ENCODE measurements at regions not wholly inside any gene's neighbourhood (a gene's known extent, or its start where the extent isn't known, plus 50 kb on each side); places are given as distances from the start of the nearest gene placed in this dataset.

- no peak for FAIRE-seq
Measured at GRCh38 chr10:90319188-90319914, 538.5 kb downstream of the HTR7 start.

DNA sequence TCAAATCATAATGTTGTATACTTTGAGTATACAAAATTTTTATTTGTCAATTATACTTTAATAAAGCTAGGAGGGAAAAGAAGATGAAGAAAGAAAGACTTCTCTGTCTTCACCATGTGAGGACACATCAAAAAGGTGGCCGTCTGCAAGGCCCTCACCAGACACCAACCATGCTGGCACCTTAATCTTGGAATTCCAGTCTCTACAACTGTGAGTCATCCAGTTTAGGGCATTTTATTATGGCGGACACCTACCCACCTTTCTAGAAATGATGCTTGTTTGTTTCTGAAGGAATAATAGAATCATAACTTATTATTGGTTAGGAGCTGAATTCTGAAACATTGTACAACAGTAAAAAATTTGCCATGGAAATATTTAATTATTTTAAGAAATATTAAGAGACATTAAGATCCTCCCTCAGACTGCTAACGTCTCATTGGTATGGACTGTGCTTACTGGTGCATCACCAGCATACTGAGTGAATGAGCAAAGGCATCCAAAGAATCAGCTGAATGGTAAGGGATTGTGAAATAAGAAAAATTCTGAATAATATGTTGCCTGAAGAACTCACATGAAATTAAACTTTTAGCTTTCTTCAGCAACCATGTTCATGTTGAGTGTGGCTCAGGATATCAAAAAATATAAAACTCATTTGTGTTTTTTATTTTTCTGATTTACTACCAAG, 536.6 kb downstream of the HTR7 start:
- no peaks in the 10 kb centered on the region for H3K27me3 ChIP-seq (ENCODE audit: control insufficient read depth, insufficient read depth, low read length)
- FAIRE-seq, result no peak
- TF ChIP-seq CTCF (IDR thresholded peaks at IDR 0.05; ENCODE audit: borderline replicate concordance, extremely low read depth, insufficient read depth), result no peak

More at GRCh38 chr10:90319188-90319914, 538.5 kb downstream of the HTR7 start:
- no peak overlapping the region for H3K9ac ChIP-seq (ENCODE audit: low read length in 3 of 3)
- no peaks in the 10 kb centered on the region for H3K9me3 ChIP-seq (ENCODE audit: control insufficient read depth in 2 of 3, insufficient read depth in 1 of 3, low read length in 3 of 3)
- H3K36me3 ChIP-seq (ENCODE audit: control insufficient read depth in 2 of 3, insufficient read depth in 3 of 3, low read length in 3 of 3), result no peaks in the 10 kb centered on the region
- no peak for TF ChIP-seq CTCF (IDR thresholded peaks at IDR 0.05; ENCODE audit: borderline replicate concordance, extremely low read depth, insufficient read depth)
- DNase-seq, result no peak
- intact Hi-C loops (cut with DNase I), result no loop called here
- no peaks in the 10 kb centered on the region for H3K27me3 ChIP-seq (ENCODE audit: control insufficient read depth, insufficient read depth, low read length)
- no peak overlapping the region for H3K4me3 ChIP-seq (ENCODE audit: low read length in 3 of 3)
- H3K27ac ChIP-seq (ENCODE audit: low read depth in 2 of 2, low read length in 2 of 2), result no peak overlapping the region
- no peaks in the 10 kb centered on the region for H3K4me1 ChIP-seq (ENCODE audit: control insufficient read depth in 2 of 3, insufficient read depth in 2 of 3, low read depth in 1 of 3, low read length in 3 of 3)

GRCh38 chr10:90326498-90327267, 531.2 kb downstream of the HTR7 start:
- no peak for TF ChIP-seq CTCF (IDR thresholded peaks at IDR 0.05; ENCODE audit: borderline replicate concordance, extremely low read depth, insufficient read depth)
- intact Hi-C loops (cut with DNase I), result no loop called here
- no peaks in the 10 kb centered on the region for H3K9me3 ChIP-seq (ENCODE audit: control insufficient read depth in 2 of 3, insufficient read depth in 1 of 3, low read length in 3 of 3)
- no peaks in the 10 kb centered on the region for H3K27me3 ChIP-seq (ENCODE audit: control insufficient read depth, insufficient read depth, low read length)
- H3K27ac ChIP-seq (ENCODE audit: low read depth in 2 of 2, low read length in 2 of 2), result no peak overlapping the region
- FAIRE-seq, result no peak
- no peak overlapping the region for H3K4me3 ChIP-seq (ENCODE audit: low read length in 3 of 3)
- DNase-seq, result no peak
- no peaks in the 10 kb centered on the region for H3K36me3 ChIP-seq (ENCODE audit: control insufficient read depth in 2 of 3, insufficient read depth in 3 of 3, low read length in 3 of 3)
- H3K4me1 ChIP-seq (ENCODE audit: control insufficient read depth in 2 of 3, insufficient read depth in 2 of 3, low read depth in 1 of 3, low read length in 3 of 3), result no peaks in the 10 kb centered on the region
- H3K9ac ChIP-seq (ENCODE audit: low read length in 3 of 3), result no peak overlapping the region

More for the DNA sequence above, 536.6 kb downstream of the HTR7 start:
- no peaks in the 10 kb centered on the region for H3K4me1 ChIP-seq (ENCODE audit: control insufficient read depth in 2 of 3, insufficient read depth in 2 of 3, low read depth in 1 of 3, low read length in 3 of 3)
- H3K9me3 ChIP-seq (ENCODE audit: control insufficient read depth in 2 of 3, insufficient read depth in 1 of 3, low read length in 3 of 3), result no peaks in the 10 kb centered on the region
- DNase-seq, result no peak
- no peak overlapping the region for H3K4me3 ChIP-seq (ENCODE audit: low read length in 3 of 3)
- no peak overlapping the region for H3K9ac ChIP-seq (ENCODE audit: low read length in 3 of 3)
- H3K27ac ChIP-seq (ENCODE audit: low read depth in 2 of 2, low read length in 2 of 2), result no peak overlapping the region
- intact Hi-C loops (cut with DNase I), result no loop called here
- H3K36me3 ChIP-seq (ENCODE audit: control insufficient read depth in 2 of 3, insufficient read depth in 3 of 3, low read length in 3 of 3), result no peaks in the 10 kb centered on the region

All from kidney (tissue), 13 donors.